GM21390 (cell line): ENCODE measurements at regions not wholly inside any gene's neighbourhood (a gene's known extent, or its start where the extent isn't known, plus 50 kb on each side); places are given as distances from the start of the nearest gene placed in this dataset.

Experiments used
- ATAC-seq: cut with Tn5 transposase; IDR thresholded peaks from one replicate; pipeline ENCODE4 v1.9.1; 2021; ENCODE audit not compliant: unreplicated experiment

DNA sequence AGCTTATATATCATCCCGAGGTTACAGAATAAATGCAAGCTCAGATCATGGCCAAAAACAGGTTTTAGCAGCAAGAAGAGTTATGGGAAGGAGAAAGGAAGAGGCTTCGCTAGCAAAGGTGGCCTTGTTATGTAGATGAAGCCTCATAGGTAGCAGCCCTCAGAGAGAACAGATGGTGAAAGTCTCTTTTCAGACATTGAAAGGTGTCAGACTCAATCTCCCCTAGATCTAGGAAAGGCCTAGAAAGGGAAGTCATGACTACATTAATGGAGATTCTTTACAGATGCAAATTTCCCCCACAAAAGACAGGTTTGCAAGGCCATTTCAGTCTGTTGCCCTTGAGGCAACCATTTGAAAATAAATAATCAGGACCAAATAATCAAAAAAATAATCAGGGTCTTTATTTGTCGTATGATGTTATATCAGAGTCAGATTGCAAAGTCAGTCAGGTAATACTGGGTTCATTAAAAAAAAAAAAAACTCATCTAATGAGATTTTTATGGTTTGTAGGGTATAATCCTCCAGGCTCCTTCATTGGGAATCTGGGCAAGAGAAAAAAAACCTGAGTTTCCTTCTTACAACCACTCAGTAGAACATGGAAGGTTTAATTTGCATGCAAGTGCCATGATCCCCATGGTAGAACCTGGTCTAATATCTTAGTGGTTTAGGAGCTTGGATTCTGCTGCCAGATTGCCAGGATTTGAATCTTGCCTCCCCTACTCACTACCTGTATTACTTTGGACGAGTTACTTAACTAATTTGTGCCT, 50.8 kb upstream of the HTR2A start:
- ATAC-seq: no peak
